OCI-LY1 (cell line): ENCODE measurements at regions not wholly inside any gene's neighbourhood (a gene's known extent, or its start where the extent isn't known, plus 50 kb on each side); places are given as distances from the start of the nearest gene placed in this dataset.

ENCODE experiments used
- H2AFZ ChIP-seq: fragments of 200-600 bp; sonication (generic), shearing (Covaris generic); 2 replicates; pipeline ENCODE4 v1.6.0; 2014; ENCODE audit warnings: antibody characterized with exemption, mild to moderate bottlenecking, low read length
- H3F3A ChIP-seq: fragments of 200-600 bp; sonication (generic), shearing (Covaris generic); 2 replicates; pipeline ENCODE4 v1.6.0; 2014; ENCODE audit warnings: mild to moderate bottlenecking, antibody characterized with exemption, low read length, moderate library complexity; ENCODE audit not compliant: insufficient read depth
- H3K27ac ChIP-seq: fragments of 200-600 bp; sonication (generic); 2 replicates; pipeline ENCODE4 v1.5.1; 2014; ENCODE audit warnings: low read length, mixed run types, mild to moderate bottlenecking, low read depth; ENCODE audit not compliant: poor library complexity, severe bottlenecking
- H3K27me3 ChIP-seq: fragments of 200-600 bp; sonication (generic); 2 replicates; pipeline ENCODE4 v1.6.0; 2014; ENCODE audit warnings: antibody characterized with exemption, mild to moderate bottlenecking, low read length, moderate library complexity; ENCODE audit not compliant: insufficient read depth
- H3K36me3 ChIP-seq: fragments of 200-600 bp; sonication (generic); 2 replicates; pipeline ENCODE4 v1.6.1; 2014; ENCODE audit warnings: mild to moderate bottlenecking, antibody characterized with exemption, low read length, moderate library complexity, mixed read lengths; ENCODE audit not compliant: insufficient read depth
- H3K4me1 ChIP-seq: fragments of 200-600 bp; sonication (generic); 2 replicates; pipeline ENCODE4 v1.5.1; 2014; ENCODE audit warnings: mild to moderate bottlenecking, low read length, moderate library complexity; ENCODE audit not compliant: insufficient read depth, severe bottlenecking
- H3K4me2 ChIP-seq: fragments of 200-600 bp; sonication (generic), shearing (Covaris generic); 2 replicates; pipeline ENCODE4 v1.6.1; 2014; ENCODE audit warnings: low read length
- H3K4me3 ChIP-seq: fragments of 200-600 bp; sonication (generic); 2 replicates; pipeline ENCODE4 v1.5.1; 2014; ENCODE audit warnings: low read length, low read depth, mild to moderate bottlenecking, mixed read lengths; ENCODE audit not compliant: poor library complexity, severe bottlenecking
- H3K79me2 ChIP-seq: fragments of 200-600 bp; shearing (Covaris generic); 2 replicates; pipeline ENCODE4 v1.6.1; 2016; ENCODE audit warnings: mixed run types, low read length, mixed read lengths; ENCODE audit not compliant: insufficient read depth
- H3K9ac ChIP-seq: fragments of 200-600 bp; sonication (generic), shearing (Covaris generic); 2 replicates; pipeline ENCODE4 v1.6.1; 2014; ENCODE audit warnings: mild to moderate bottlenecking, low read length, mixed read lengths
- H3K9me2 ChIP-seq: fragments of 200-600 bp; sonication (generic), shearing (Covaris generic); 2 replicates; pipeline ENCODE4 v1.6.1; 2014; ENCODE audit warnings: low read depth, mild to moderate bottlenecking, low read length, mixed read lengths
- H3K9me3 ChIP-seq: fragments of 200-600 bp; shearing (Covaris generic); 2 replicates; pipeline ENCODE4 v1.6.1; 2014; ENCODE audit warnings: low read length, mixed read lengths
- H4K20me1 ChIP-seq: fragments of 200-600 bp; sonication (generic), shearing (Covaris generic); 2 replicates; pipeline ENCODE4 v1.6.0; 2016; ENCODE audit warnings: mild to moderate bottlenecking, low read length; ENCODE audit not compliant: insufficient read depth
- CTCF ChIP-seq: fragments of 200-600 bp; sonication (generic), shearing (Covaris generic); IDR thresholded peaks from 2 replicates; pipeline ENCODE4 v1.5.1; 2017; ENCODE audit warnings: mild to moderate bottlenecking, antibody characterized with exemption, low read length, moderate library complexity, mixed read lengths
- EZH2 ChIP-seq: fragments of 200-600 bp; sonication (generic), shearing (Covaris generic); IDR thresholded peaks from 2 replicates; pipeline ENCODE4 v1.8.0; 2017; ENCODE audit warnings: borderline replicate concordance, mixed run types, mild to moderate bottlenecking, antibody characterized with exemption, low read length, moderate library complexity, mixed read lengths

DNA sequence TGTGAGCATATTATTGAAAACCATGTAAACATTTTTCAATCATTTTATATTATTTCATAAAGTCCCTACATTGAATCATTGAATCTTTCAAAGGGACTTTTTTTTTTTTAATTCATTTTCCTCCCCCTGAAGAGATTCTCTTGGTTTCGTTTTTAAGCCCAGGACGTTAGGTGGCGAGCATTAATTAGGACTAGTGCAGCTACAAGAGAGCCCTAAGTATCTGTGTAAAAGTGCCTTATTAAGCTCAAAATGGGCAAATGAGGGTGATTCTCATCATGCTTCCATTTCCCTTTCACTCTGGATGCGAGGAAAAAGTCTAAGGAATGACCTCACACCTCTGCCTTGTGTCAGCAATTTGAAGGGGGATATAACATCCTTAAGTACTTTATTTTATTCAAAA lies 517.9 kb upstream of the ITGA1 start:
- TF ChIP-seq CTCF (no peak), EZH2 (no peak)
- Histone ChIP-seq H3K9me2 (no peaks in the 10 kb centered on the region), H3K79me2 (no peaks in the 10 kb centered on the region), H3K9ac (no peak overlapping the region), H3K4me2 (no peak overlapping the region), H3K36me3 (no peaks in the 10 kb centered on the region), H3K27ac (no peak overlapping the region), H3K9me3 (no peaks in the 10 kb centered on the region), H3K4me1 (no peaks in the 10 kb centered on the region), H4K20me1 (no peaks in the 10 kb centered on the region), H2AFZ (no peak overlapping the region), H3K4me3 (no peak overlapping the region), H3F3A (no peaks in the 10 kb centered on the region), H3K27me3 (no peaks in the 10 kb centered on the region)

GRCh38 chr5:52275639-52276038 lies 512.1 kb upstream of the ITGA1 start:
- H3K79me2 ChIP-seq, result no peaks in the 10 kb centered on the region
- TF ChIP-seq EZH2 (no peak), CTCF (no peak)
- no peaks in the 10 kb centered on the region for H3K36me3 ChIP-seq
- H3K27ac ChIP-seq, result no peak overlapping the region
- no peaks in the 10 kb centered on the region for H3F3A ChIP-seq
- H2AFZ ChIP-seq, result no peak overlapping the region
- H3K9ac ChIP-seq, result no peak overlapping the region
- no peaks in the 10 kb centered on the region for H3K9me3 ChIP-seq
- H4K20me1 ChIP-seq, result no peaks in the 10 kb centered on the region
- H3K9me2 ChIP-seq, result no peaks in the 10 kb centered on the region
- H3K4me3 ChIP-seq, result no peak overlapping the region
- H3K27me3 ChIP-seq, result no peaks in the 10 kb centered on the region
- no peak overlapping the region for H3K4me2 ChIP-seq
- H3K4me1 ChIP-seq, result no peaks in the 10 kb centered on the region

GRCh38 chr5:52277101-52277500 lies 510.6 kb upstream of the ITGA1 start:
- H3K27me3 ChIP-seq, result no peaks in the 10 kb centered on the region
- H3K9me3 ChIP-seq, result no peaks in the 10 kb centered on the region
- H2AFZ ChIP-seq, result no peak overlapping the region
- no peak overlapping the region for H3K27ac ChIP-seq
- H4K20me1 ChIP-seq, result no peaks in the 10 kb centered on the region
- H3K9ac ChIP-seq, result no peak overlapping the region
- TF ChIP-seq CTCF (no peak), EZH2 (no peak)
- H3K4me1 ChIP-seq, result no peaks in the 10 kb centered on the region
- no peaks in the 10 kb centered on the region for H3K36me3 ChIP-seq
- no peaks in the 10 kb centered on the region for H3K79me2 ChIP-seq
- H3F3A ChIP-seq, result no peaks in the 10 kb centered on the region
- no peak overlapping the region for H3K4me2 ChIP-seq
- no peak overlapping the region for H3K4me3 ChIP-seq
- no peaks in the 10 kb centered on the region for H3K9me2 ChIP-seq
